SK-N-SH (cell line): ENCODE measurements at regions not wholly inside any gene's neighbourhood (a gene's known extent, or its start where the extent isn't known, plus 50 kb on each side); places are given as distances from the start of the nearest gene placed in this dataset.

Source experiments
- CTCF ChIA-PET: fragments of 300-600, 350-600 bp; formaldehyde crosslinking; extraction: SDS; loops from one replicate; lab custom pipeline; 2021; lab: Yijun Ruan, JAX
- POLR2A ChIA-PET: fragments of 350-600 bp; sonication (Branson Sonifier 250); formaldehyde crosslinking; extraction: SDS; loops from one replicate; lab custom pipeline; 2020; ENCODE audit warnings: antibody characterized with exemption, inconsistent platforms; lab: Yijun Ruan, JAX
- DNase-seq: peaks from one replicate; pipeline ENCODE4 v3.0.0; 2012
- H2AFZ ChIP-seq: fragments of 200-600 bp; sonication (generic); 2 replicates; pipeline ENCODE4 v1.8.1; 2016; ENCODE audit warnings: antibody characterized with exemption, mild to moderate bottlenecking, low read depth
- H3F3A ChIP-seq: fragments of 200-600 bp; sonication (generic); replicated peaks from 2 replicates; pipeline ENCODE3; 2016; ENCODE audit warnings: antibody characterized with exemption, mild to moderate bottlenecking; ENCODE audit not compliant: insufficient read depth
- H3K27ac ChIP-seq, 2 experiments: fragments of 200-500 bp in 1 of 2; fragments of 200-600 bp in 1 of 2; sonication (Bioruptor generic) in 1 of 2; sonication (generic), shearing (Covaris generic) in 1 of 2; 2 replicates each; pipeline versions ENCODE4 v1.5.1 to v1.6.1; 2014 to 2016; ENCODE audit warnings: low read depth in 2 of 2, inconsistent platforms in 1 of 2, low read length in 1 of 2, mild to moderate bottlenecking in 1 of 2, mixed read lengths in 1 of 2
- H3K27me3 ChIP-seq: fragments of 200-600 bp; sonication (generic), shearing (Covaris generic); 2 replicates; pipeline ENCODE4 v1.6.1; 2016; ENCODE audit warnings: mixed run types; ENCODE audit not compliant: insufficient read depth
- H3K36me3 ChIP-seq, 2 experiments: fragments of 200-500 bp in 1 of 2; fragments of 200-600 bp in 1 of 2; sonication (Bioruptor generic) in 1 of 2; sonication (generic) in 1 of 2; replicated peaks in 1 of 2; 2 replicates each; pipeline versions ENCODE3 to v1.5.1; 2014 to 2016; ENCODE audit warnings: low read length in 1 of 2, mild to moderate bottlenecking in 1 of 2; ENCODE audit not compliant: insufficient read depth in 2 of 2, control insufficient read depth in 1 of 2
- H3K4me1 ChIP-seq, 2 experiments: fragments of 200-500 bp in 1 of 2; fragments of 200-600 bp in 1 of 2; sonication (Bioruptor generic) in 1 of 2; sonication (generic), shearing (Covaris generic) in 1 of 2; 2 replicates each; pipeline versions ENCODE4 v1.5.1 to v1.6.1; 2014 to 2016; ENCODE audit warnings: low read depth in 1 of 2, low read length in 1 of 2, mixed run types in 1 of 2; ENCODE audit not compliant: insufficient read depth in 2 of 2, control insufficient read depth in 1 of 2
- H3K4me2 ChIP-seq: fragments of 200-600 bp; sonication (generic), shearing (Covaris generic); 2 replicates; pipeline ENCODE4 v1.6.1; 2017; ENCODE audit warnings: mixed run types
- H3K4me3 ChIP-seq, 2 experiments: fragments of 200-500 bp in 1 of 2; fragments of 200-600 bp in 1 of 2; sonication (Bioruptor generic) in 1 of 2; sonication (generic), shearing (Covaris generic) in 1 of 2; 2 replicates each; pipeline versions ENCODE4 v1.5.1 to v1.8.1; 2014 to 2016; ENCODE audit warnings: low read depth in 2 of 2, inconsistent platforms in 1 of 2, low read length in 1 of 2, mild to moderate bottlenecking in 1 of 2, mixed read lengths in 1 of 2, moderate library complexity in 1 of 2
- H3K79me2 ChIP-seq: fragments of 200-600 bp; sonication (generic); 2 replicates; pipeline ENCODE4 v1.8.1; 2017; ENCODE audit warnings: mild to moderate bottlenecking; ENCODE audit not compliant: insufficient read depth
- H3K9ac ChIP-seq: fragments of 200-600 bp; sonication (generic); 2 replicates; pipeline ENCODE4 v1.6.1; 2017; ENCODE audit warnings: mixed run types
- H3K9me2 ChIP-seq: fragments of 200-600 bp; sonication (generic); 2 replicates; pipeline ENCODE4 v1.6.1; 2017; ENCODE audit warnings: mixed run types
- H3K9me3 ChIP-seq: fragments of 200-600 bp; sonication (generic); 2 replicates; pipeline ENCODE4 v1.6.1; 2017; ENCODE audit warnings: mixed run types, mild to moderate bottlenecking, moderate library complexity
- H4K20me1 ChIP-seq: fragments of 200-600 bp; sonication (generic); 2 replicates; pipeline ENCODE4 v1.6.1; 2017; ENCODE audit warnings: mild to moderate bottlenecking, mixed run types; ENCODE audit not compliant: insufficient read depth
- CHD2 ChIP-seq: fragments of 150-350 bp; IDR thresholded peaks from 2 replicates; pipeline ENCODE4 v1.6.1; 2018; ENCODE audit warnings: low read length; ENCODE audit not compliant: partially characterized antibody
- ELF1 ChIP-seq: IDR thresholded peaks from 2 replicates; pipeline ENCODE4 v1.4.0; 2012
- EZH2phosphoT487 ChIP-seq: fragments of 200-600 bp; sonication (generic); IDR thresholded peaks from 2 replicates; pipeline ENCODE4 v1.6.1; 2017; ENCODE audit warnings: low read depth, mixed run types, mild to moderate bottlenecking, antibody characterized with exemption, moderate library complexity, borderline replicate concordance
- FOXJ3 ChIP-seq: sonication (generic); formaldehyde crosslinking; IDR thresholded peaks from 2 replicates; pipeline ENCODE4 v1.5.1; 2020; ENCODE audit warnings: mild to moderate bottlenecking, missing genetic modification reagents
- FOXM1 ChIP-seq: IDR thresholded peaks from 2 replicates; pipeline ENCODE4 v1.4.0; 2012; ENCODE audit warnings: low read depth, mild to moderate bottlenecking
- GABPA ChIP-seq: IDR thresholded peaks from 2 replicates; pipeline ENCODE4 v1.4.0; 2012; ENCODE audit warnings: low read depth, mild to moderate bottlenecking
- GATA2 ChIP-seq: sonication (generic); formaldehyde crosslinking; IDR thresholded peaks from 2 replicates; pipeline ENCODE4 v1.5.0; 2020; ENCODE audit warnings: mild to moderate bottlenecking, missing genetic modification reagents
- MEF2A ChIP-seq: IDR thresholded peaks from 2 replicates; pipeline ENCODE4 v1.4.0; 2012; ENCODE audit warnings: low read depth, borderline replicate concordance
- NFIC ChIP-seq: IDR thresholded peaks from 2 replicates; pipeline ENCODE4 v1.4.0; 2012; ENCODE audit warnings: borderline replicate concordance
- NRF1 ChIP-seq: IDR thresholded peaks from 2 replicates; pipeline ENCODE4 v1.6.1; 2012; ENCODE audit warnings: low read depth, mild to moderate bottlenecking, low read length
- RCOR1 ChIP-seq: fragments of 150-350 bp; IDR thresholded peaks from 2 replicates; pipeline ENCODE4 v1.6.1; 2017; ENCODE audit warnings: antibody characterized with exemption, low read length
- RFX5 ChIP-seq: IDR thresholded peaks from 2 replicates; pipeline ENCODE4 v1.6.1; 2012; ENCODE audit warnings: mild to moderate bottlenecking, improper control_type of control experiment, low read length
- RXRA ChIP-seq: IDR thresholded peaks from 2 replicates; pipeline ENCODE4 v1.4.0; 2012; ENCODE audit warnings: low read depth, mild to moderate bottlenecking, borderline replicate concordance
- TAF1 ChIP-seq: IDR thresholded peaks from 2 replicates; pipeline ENCODE4 v1.6.1; 2012; ENCODE audit warnings: low read depth, mild to moderate bottlenecking, low read length, moderate library complexity, borderline replicate concordance
- TCF12 ChIP-seq: IDR thresholded peaks from 2 replicates; pipeline ENCODE4 v1.4.0; 2012
- TEAD4 ChIP-seq: IDR thresholded peaks from 2 replicates; pipeline ENCODE4 v1.4.0; 2012; ENCODE audit warnings: mild to moderate bottlenecking, borderline replicate concordance; ENCODE audit not compliant: insufficient read depth
- WGBS: methylation state at CpG from one replicate; pipeline ENCODE4 v1.1.6; 2017; ENCODE audit warnings: low lambda C conversion rate; 5-methylcytosine and 5-hydroxymethylcytosine counted together
- TF ChIP-seq, protein P1 (sequence below): fragments of 150-350 bp; IDR thresholded peaks from 2 replicates; pipeline ENCODE4 v1.6.1; 2016; ENCODE audit warnings: mild to moderate bottlenecking, low read depth, low read length
- TF ChIP-seq, protein P2 (sequence below): fragments of 200-600 bp; sonication (generic); IDR thresholded peaks from 2 replicates; pipeline ENCODE4 v1.6.1; 2017; ENCODE audit warnings: antibody characterized with exemption, mild to moderate bottlenecking, moderate library complexity
- TF ChIP-seq, protein P3 (sequence below): IDR thresholded peaks from 2 replicates; pipeline ENCODE4 v1.4.0; 2012; ENCODE audit warnings: low read depth, borderline replicate concordance

DNA sequence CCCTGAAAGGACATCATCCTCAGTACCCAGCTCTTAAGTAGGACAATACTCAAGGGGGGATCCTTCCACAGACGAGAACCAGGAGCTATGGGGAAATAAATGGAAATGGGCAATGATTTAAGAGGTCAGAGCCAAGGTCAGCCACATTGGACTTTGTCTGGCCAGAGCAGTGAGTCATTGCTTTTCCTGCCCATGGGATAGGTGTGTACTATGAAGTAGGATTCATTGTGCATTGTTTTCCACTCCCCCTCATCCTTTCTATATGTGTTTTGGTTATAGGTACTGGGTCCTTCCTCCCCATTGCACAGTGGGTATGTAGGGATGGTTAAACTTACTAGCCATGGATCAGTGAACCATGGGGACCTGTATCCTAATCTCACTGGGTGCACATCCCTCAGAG lies 328.9 kb upstream of the USP25 start:
- Histone ChIP-seq H3K4me2 (no peak overlapping the region), H3K4me1 (no peaks in the 10 kb centered on the region), H3K36me3 (no peaks in the 10 kb centered on the region), H3F3A (no peaks in the 10 kb centered on the region), H3K9ac (no peak overlapping the region), H3K9me3 (no peaks in the 10 kb centered on the region), H3K27ac (no peak overlapping the region), H3K9me2 (no peaks in the 10 kb centered on the region), H2AFZ (no peak overlapping the region), H3K27me3 (no peaks in the 10 kb centered on the region), H4K20me1 (no peaks in the 10 kb centered on the region), H3K4me3 (no peak overlapping the region), H3K79me2 (no peaks in the 10 kb centered on the region)
- no peak for DNase-seq
- CTCF ChIA-PET, result interaction anchor here (1.1 kb wide), 1 partner anchor 232 kb away, joined by 3 read pairs; no protein-coding TSS in a partner anchor
- POLR2A ChIA-PET, result no interaction called here
- TF ChIP-seq CHD2, result no peak
- no peak for TF ChIP-seq RCOR1
- no peak for TF ChIP-seq FOXM1
- TF ChIP-seq, protein P1, sequence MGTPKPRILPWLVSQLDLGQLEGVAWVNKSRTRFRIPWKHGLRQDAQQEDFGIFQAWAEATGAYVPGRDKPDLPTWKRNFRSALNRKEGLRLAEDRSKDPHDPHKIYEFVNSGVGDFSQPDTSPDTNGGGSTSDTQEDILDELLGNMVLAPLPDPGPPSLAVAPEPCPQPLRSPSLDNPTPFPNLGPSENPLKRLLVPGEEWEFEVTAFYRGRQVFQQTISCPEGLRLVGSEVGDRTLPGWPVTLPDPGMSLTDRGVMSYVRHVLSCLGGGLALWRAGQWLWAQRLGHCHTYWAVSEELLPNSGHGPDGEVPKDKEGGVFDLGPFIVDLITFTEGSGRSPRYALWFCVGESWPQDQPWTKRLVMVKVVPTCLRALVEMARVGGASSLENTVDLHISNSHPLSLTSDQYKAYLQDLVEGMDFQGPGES, result no peak
- no peak for TF ChIP-seq GATA2 (CRISPR knock-in tag)
- TF ChIP-seq FOXJ3 (CRISPR knock-in tag), result no peak
- TF ChIP-seq TAF1, result no peak
- TF ChIP-seq NRF1, result no peak
- 0% methylated on average over 1 of the region's 1 CpG for WGBS

DNA sequence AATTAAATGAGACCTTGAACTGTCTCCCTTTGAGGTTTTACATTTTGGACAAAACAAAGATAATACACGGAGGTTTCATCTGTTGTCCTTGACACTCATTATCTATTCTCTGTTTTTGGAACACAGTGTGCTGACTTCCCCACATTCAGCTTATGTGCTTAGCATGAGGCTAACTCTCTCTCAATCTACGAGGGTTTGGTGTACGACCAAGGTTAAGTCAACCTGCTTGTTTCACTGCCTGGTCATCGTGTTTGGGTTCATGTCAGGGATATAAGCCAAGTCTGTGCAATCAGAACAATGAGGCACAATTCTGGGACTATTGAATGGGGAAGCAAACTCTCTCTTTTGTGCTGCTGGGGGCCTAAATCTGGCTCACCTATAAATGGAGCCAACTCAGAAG lies 328.5 kb upstream of the USP25 start:
- WGBS, result 3% methylated on average over 4 of the region's 4 CpGs
- no peak overlapping the region for H3K4me2 ChIP-seq
- no peak for DNase-seq
- no peaks in the 10 kb centered on the region for H3F3A ChIP-seq
- H3K79me2 ChIP-seq, result no peaks in the 10 kb centered on the region
- no peaks in the 10 kb centered on the region for H3K9me3 ChIP-seq
- no peaks in the 10 kb centered on the region for H3K4me1 ChIP-seq
- no peak overlapping the region for H3K4me3 ChIP-seq
- POLR2A ChIA-PET, result no interaction called here
- H3K9me2 ChIP-seq, result no peaks in the 10 kb centered on the region
- no peaks in the 10 kb centered on the region for H3K27me3 ChIP-seq
- H4K20me1 ChIP-seq, result no peaks in the 10 kb centered on the region
- no peak overlapping the region for H2AFZ ChIP-seq
- H3K36me3 ChIP-seq, result no peaks in the 10 kb centered on the region
- TF ChIP-seq, protein P1, result no peak
- CTCF ChIA-PET, result no interaction called here
- no peak overlapping the region for H3K9ac ChIP-seq
- H3K27ac ChIP-seq, result no peak overlapping the region

DNA sequence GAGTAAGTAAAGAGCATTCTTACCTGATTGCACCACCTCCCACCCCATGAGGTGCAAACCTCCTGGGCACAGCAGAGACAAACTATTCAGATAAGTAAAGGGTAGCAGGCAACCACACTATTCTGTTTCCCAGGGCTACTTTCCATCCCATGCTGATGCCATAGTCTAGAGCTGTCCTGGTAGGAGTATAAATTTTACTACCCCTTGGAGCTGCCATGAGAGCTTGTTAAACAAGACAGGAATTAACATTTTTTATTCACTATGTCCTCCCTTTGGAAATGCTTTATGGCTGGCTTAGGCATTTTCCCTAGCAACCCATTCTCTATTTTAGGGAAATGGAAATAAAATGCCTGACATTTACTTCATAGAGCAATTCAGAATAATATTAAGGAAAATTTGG lies 324.6 kb upstream of the USP25 start:
- POLR2A ChIA-PET, result no interaction called here

More for the DNA sequence above, 324.6 kb upstream of the USP25 start:
- Histone ChIP-seq H3K27ac (no peak overlapping the region), H3K36me3 (no peaks in the 10 kb centered on the region), H3K9me2 (no peaks in the 10 kb centered on the region), H3K4me3 (no peak overlapping the region), H3K4me1 (no peaks in the 10 kb centered on the region), H3F3A (no peaks in the 10 kb centered on the region), H3K9ac (no peak overlapping the region), H4K20me1 (no peaks in the 10 kb centered on the region), H3K79me2 (no peaks in the 10 kb centered on the region), H3K27me3 (no peaks in the 10 kb centered on the region), H3K4me2 (no peak overlapping the region), H3K9me3 (no peaks in the 10 kb centered on the region), H2AFZ (no peak overlapping the region)
- CTCF ChIA-PET, result interaction anchor here (1.1 to 1.5 kb wide), 2 partner anchors 13 to 77 kb away, joined by 3 read pairs; no protein-coding TSS in a partner anchor
- no peak for TF ChIP-seq GATA2 (CRISPR knock-in tag)
- TF ChIP-seq RFX5, result no peak
- no peak for TF ChIP-seq CHD2
- TF ChIP-seq RXRA, result no peak
- TF ChIP-seq ELF1, result no peak
- TF ChIP-seq TEAD4, result no peak
- TF ChIP-seq, protein P2, sequence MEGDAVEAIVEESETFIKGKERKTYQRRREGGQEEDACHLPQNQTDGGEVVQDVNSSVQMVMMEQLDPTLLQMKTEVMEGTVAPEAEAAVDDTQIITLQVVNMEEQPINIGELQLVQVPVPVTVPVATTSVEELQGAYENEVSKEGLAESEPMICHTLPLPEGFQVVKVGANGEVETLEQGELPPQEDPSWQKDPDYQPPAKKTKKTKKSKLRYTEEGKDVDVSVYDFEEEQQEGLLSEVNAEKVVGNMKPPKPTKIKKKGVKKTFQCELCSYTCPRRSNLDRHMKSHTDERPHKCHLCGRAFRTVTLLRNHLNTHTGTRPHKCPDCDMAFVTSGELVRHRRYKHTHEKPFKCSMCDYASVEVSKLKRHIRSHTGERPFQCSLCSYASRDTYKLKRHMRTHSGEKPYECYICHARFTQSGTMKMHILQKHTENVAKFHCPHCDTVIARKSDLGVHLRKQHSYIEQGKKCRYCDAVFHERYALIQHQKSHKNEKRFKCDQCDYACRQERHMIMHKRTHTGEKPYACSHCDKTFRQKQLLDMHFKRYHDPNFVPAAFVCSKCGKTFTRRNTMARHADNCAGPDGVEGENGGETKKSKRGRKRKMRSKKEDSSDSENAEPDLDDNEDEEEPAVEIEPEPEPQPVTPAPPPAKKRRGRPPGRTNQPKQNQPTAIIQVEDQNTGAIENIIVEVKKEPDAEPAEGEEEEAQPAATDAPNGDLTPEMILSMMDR, result no peak
- TF ChIP-seq MEF2A, result no peak
- TF ChIP-seq TCF12, result no peak
- no peak for TF ChIP-seq GABPA
- TF ChIP-seq EZH2phosphoT487, result no peak
- TF ChIP-seq NFIC, result no peak
- TF ChIP-seq, protein P3, sequence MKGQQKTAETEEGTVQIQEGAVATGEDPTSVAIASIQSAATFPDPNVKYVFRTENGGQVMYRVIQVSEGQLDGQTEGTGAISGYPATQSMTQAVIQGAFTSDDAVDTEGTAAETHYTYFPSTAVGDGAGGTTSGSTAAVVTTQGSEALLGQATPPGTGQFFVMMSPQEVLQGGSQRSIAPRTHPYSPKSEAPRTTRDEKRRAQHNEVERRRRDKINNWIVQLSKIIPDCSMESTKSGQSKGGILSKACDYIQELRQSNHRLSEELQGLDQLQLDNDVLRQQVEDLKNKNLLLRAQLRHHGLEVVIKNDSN, result no peak
- TF ChIP-seq RCOR1, result no peak
- DNase-seq, result no peak
